ENCODE measurements at regions not wholly inside any gene's neighbourhood (a gene's known extent, or its start where the extent isn't known, plus 50 kb on each side); places are given as distances from the start of the nearest gene placed in this dataset.
A peak's percentile ranks its signal among the peaks of the same experiment; 100 is the strongest.
"Not testable (repeated sequence)": the region's sequence is repeated elsewhere in the genome, so short reads cannot be mapped to it uniquely, and the experiment has no call there.

DNA sequence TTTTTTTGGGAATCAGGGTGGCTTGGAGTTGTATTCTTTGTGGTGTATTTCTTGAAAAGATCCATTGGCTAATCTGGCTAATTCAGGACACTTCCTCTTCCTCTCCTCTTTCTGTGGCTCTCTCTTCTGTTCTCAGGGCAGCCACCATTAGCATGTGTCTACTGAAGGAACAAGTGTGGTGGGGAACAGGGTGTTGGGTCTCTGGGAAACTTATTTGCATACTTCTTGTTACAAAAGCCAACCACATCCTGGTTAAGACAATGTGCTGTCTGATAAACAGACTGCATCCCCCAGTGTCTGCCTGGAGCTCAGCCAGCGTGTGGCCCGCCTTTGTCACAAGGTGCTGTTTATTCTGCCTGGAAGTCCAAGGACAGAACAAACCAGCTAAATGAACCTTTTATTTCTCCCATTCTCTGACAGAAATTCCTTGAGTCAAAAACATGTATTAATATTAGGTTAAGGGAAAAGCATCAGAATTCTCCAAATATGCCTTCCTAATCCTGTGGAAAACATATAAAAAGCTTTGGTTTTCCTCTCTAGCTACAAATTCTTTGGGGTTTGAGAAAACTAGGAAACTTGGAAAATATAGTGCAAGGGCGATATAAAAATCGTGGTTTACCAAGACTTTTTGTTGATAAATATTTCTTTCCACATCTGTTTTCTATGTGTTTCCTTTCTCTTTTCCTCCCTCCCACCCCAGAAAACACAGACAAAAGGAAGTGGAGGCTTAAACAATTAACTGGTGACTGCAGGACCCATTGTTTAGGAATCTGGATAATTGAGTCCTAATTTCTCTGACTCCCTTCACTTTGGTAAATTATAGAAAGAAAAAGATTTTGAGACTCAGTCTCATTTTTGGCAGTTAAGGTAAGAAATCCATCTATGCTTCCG, 203.6 kb downstream of the SPRY1 start:
- DNase-seq (ENCODE audit: low read depth) = peak; percentile 67
- TF ChIP-seq, protein P1, sequence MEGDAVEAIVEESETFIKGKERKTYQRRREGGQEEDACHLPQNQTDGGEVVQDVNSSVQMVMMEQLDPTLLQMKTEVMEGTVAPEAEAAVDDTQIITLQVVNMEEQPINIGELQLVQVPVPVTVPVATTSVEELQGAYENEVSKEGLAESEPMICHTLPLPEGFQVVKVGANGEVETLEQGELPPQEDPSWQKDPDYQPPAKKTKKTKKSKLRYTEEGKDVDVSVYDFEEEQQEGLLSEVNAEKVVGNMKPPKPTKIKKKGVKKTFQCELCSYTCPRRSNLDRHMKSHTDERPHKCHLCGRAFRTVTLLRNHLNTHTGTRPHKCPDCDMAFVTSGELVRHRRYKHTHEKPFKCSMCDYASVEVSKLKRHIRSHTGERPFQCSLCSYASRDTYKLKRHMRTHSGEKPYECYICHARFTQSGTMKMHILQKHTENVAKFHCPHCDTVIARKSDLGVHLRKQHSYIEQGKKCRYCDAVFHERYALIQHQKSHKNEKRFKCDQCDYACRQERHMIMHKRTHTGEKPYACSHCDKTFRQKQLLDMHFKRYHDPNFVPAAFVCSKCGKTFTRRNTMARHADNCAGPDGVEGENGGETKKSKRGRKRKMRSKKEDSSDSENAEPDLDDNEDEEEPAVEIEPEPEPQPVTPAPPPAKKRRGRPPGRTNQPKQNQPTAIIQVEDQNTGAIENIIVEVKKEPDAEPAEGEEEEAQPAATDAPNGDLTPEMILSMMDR (conservative IDR thresholded peaks at IDR 0.05; ENCODE audit: low read length) = no peak
- H3K4me3 ChIP-seq (ENCODE audit: low read length) = no peak overlapping the region

DNA sequence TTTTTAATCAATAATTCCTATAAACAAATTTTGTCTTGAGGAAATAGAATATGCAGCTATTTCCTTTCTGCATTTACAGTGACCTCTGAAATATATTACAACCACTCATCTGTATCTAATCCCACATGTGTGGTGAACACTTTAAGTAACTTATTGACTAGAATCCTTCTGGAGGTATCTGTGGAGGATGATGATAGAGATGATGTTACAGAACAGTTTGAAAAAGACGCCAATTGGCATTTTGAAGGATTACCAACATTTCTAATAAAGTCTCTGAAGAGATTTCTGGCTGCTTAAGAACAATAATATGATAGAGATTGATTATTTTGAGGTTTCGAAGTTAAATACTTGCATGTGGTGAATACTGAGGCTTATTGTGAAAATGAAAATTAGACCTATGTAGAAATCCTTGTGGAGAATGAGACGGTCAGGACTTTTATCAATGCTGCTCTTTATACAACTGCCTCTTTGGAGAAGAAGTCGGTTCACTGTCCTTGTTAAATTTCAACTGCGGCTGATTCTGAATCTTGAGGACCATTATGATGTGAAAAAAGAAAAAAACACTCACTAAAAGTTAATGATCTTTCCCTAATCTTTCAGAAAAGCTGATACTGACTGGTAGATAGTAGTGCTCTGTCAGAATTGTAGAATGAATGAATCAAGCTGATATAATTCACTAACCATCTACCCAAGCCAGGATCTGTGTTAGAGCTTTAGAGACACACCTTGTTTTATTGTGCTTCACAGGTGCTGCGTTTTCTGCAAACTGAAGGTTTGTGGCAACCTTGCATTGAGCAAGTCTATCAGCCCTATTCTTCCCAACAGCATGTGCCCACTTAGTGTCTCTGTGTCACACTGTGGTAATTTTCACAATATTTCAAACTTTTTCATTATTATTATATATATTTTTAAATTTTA, 204.7 kb downstream of the SPRY1 start:
- DNase-seq (ENCODE audit: low read depth) = no peak
- H3K4me3 ChIP-seq (ENCODE audit: low read length) = no peak overlapping the region
- TF ChIP-seq, protein P1 (conservative IDR thresholded peaks at IDR 0.05; ENCODE audit: low read length) = no peak

DNA sequence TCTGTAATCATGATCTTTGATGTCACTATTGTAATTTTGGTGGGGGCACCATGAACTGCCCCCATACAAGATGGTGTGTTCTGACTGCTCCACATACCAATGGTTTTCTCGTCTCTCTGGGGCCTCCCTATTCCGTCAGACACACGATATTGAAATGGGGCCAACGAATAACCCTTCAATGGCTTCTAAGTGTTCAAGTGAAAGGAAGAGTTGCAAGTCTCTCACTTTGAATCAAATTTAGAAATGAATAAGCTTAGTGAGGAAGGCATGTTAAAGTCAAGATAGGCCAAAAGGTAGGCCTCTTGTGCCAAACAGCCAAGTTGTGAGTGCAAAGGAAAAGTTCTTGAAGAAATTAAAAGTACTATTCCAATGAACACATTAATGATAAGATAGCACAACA, 205.4 kb downstream of the SPRY1 start:
- TF ChIP-seq, protein P1 (conservative IDR thresholded peaks at IDR 0.05; ENCODE audit: low read length) = no peak
- no peak overlapping the region for H3K4me3 ChIP-seq (ENCODE audit: low read length)
- no peak for DNase-seq (ENCODE audit: low read depth)

DNA sequence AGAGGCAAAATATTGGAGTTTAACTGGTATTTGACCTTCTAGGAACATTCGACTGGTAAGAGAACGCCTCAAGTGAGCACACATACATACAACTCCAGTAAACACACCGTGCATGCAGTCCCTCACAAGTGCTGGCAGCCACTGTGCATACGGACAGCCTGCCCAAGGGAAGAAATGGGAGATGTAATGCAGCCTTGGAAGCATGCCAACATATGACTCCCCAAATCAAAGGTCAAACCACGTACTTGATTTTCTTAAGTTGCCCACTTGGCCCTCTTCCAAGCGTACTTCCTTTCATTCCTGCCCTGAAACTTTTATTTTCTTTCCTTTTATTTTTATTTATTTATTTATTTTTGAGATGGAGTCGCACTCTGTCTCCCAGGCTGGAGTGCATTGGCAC, 206.6 kb downstream of the SPRY1 start:
- no peak for DNase-seq (ENCODE audit: low read depth)
- H3K4me3 ChIP-seq (ENCODE audit: low read length) = no peak overlapping the region
- TF ChIP-seq, protein P1 (conservative IDR thresholded peaks at IDR 0.05; ENCODE audit: low read length) = no peak

- not testable (repeated sequence) for DNase-seq (ENCODE audit: low read depth); H3K4me3 ChIP-seq (ENCODE audit: low read length)
Measured at GRCh38 chr4:123605797-123606196, 209.2 kb downstream of the SPRY1 start.

- TF ChIP-seq, protein P1 (conservative IDR thresholded peaks at IDR 0.05; ENCODE audit: low read length) = no peak
- no peak overlapping the region for H3K4me3 ChIP-seq (ENCODE audit: low read length)
- DNase-seq (ENCODE audit: low read depth) = peak; percentile 28
Measured at GRCh38 chr4:123606336-123606735, 209.7 kb downstream of the SPRY1 start.

DNA sequence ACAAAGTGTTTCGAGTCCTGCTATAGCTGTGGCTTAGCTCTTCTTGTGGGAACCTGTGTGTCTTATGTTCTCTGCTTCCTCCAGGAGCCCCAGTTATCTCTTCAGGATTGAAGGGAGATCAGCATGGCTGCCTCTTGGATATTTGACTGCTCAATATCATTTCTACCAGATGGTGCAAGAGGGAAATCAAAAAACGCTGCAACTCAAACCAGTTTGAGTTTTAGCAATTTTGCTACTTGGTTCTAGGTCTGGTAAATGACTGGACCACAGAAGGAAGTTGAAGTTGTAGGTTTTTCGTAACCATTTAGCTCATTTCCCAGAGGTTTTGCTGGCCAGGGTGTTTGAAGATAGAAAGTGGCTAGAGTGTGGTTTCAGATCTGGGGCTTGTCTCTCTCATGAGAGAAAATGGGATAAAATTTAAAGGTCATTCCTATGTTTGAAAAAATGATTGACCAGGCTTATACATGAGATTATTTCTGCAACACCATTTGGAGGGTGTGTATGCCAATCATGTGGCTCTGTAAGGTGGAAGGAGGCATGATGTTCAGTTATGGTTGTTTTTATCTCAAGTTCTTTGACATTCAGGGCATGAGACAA, 210.4 kb downstream of the SPRY1 start:
- TF ChIP-seq, protein P1 (conservative IDR thresholded peaks at IDR 0.05; ENCODE audit: low read length) = no peak
- no peak for DNase-seq (ENCODE audit: low read depth)
- no peak overlapping the region for H3K4me3 ChIP-seq (ENCODE audit: low read length)
